GM18511 (cell line): ENCODE measurements at regions not wholly inside any gene's neighbourhood (a gene's known extent, or its start where the extent isn't known, plus 50 kb on each side); places are given as distances from the start of the nearest gene placed in this dataset.

Experiments used
- ATAC-seq: cut with Tn5 transposase; IDR thresholded peaks from one replicate; pipeline ENCODE4 v1.9.1; 2021; ENCODE audit warnings: mild to moderate bottlenecking, moderate library complexity; ENCODE audit not compliant: unreplicated experiment

GRCh38 chr13:58043971-58044370 is 412.4 kb downstream of the PCDH17 start:
- no peak for ATAC-seq

GRCh38 chr13:58048670-58049069 is 417.1 kb downstream of the PCDH17 start:
- ATAC-seq, result no peak

GRCh38 chr13:58051396-58051795 is 419.9 kb downstream of the PCDH17 start:
- ATAC-seq, result no peak

GRCh38 chr13:58051807-58052375 is 420.3 kb downstream of the PCDH17 start:
- ATAC-seq, result no peak

- no peak for ATAC-seq
These were observed 424.9 kb downstream of the PCDH17 start for GRCh38 chr13:58056426-58056825.

GRCh38 chr13:58059624-58060023 is 428.1 kb downstream of the PCDH17 start:
- ATAC-seq, result no peak

GRCh38 chr13:58080806-58081205 is 449.3 kb downstream of the PCDH17 start:
- no peak for ATAC-seq

- ATAC-seq, result no peak
These were observed 449.8 kb downstream of the PCDH17 start for GRCh38 chr13:58081301-58081820.

GRCh38 chr13:58083064-58083463 is 451.5 kb downstream of the PCDH17 start:
- ATAC-seq, result no peak

- ATAC-seq, result no peak
These were observed 453.7 kb downstream of the PCDH17 start for GRCh38 chr13:58085274-58085673.

GRCh38 chr13:58085819-58086218 is 454.3 kb downstream of the PCDH17 start:
- no peak for ATAC-seq

- no peak for ATAC-seq
These were observed 456.0 kb downstream of the PCDH17 start for GRCh38 chr13:58087566-58087965.

GRCh38 chr13:58093394-58093793 is 461.9 kb downstream of the PCDH17 start:
- ATAC-seq, result no peak

GRCh38 chr13:58097831-58098230 is 466.3 kb downstream of the PCDH17 start:
- ATAC-seq, result no peak

GRCh38 chr13:58119351-58119750 is 487.8 kb downstream of the PCDH17 start:
- ATAC-seq, result no peak

- ATAC-seq, result no peak
These were observed 488.3 kb downstream of the PCDH17 start for GRCh38 chr13:58119804-58120203.

GRCh38 chr13:58126496-58126895 is 495.0 kb downstream of the PCDH17 start:
- ATAC-seq, result no peak

GRCh38 chr13:58134012-58134411 is 502.5 kb downstream of the PCDH17 start:
- ATAC-seq, result no peak

- no peak for ATAC-seq
These were observed 503.0 kb downstream of the PCDH17 start for GRCh38 chr13:58134525-58134924.

GRCh38 chr13:58142952-58143351 is 511.4 kb downstream of the PCDH17 start:
- ATAC-seq, result no peak

- no peak for ATAC-seq
These were observed 513.1 kb downstream of the PCDH17 start for GRCh38 chr13:58144616-58145015.

GRCh38 chr13:58151452-58151851 is 519.9 kb downstream of the PCDH17 start:
- ATAC-seq, result no peak

- no peak for ATAC-seq
These were observed 529.4 kb downstream of the PCDH17 start for GRCh38 chr13:58160980-58161379.
